Ramos (cell line): ENCODE measurements at regions not wholly inside any gene's neighbourhood (a gene's known extent, or its start where the extent isn't known, plus 50 kb on each side); places are given as distances from the start of the nearest gene placed in this dataset.
"Not testable (repeated sequence)": the region's sequence is repeated elsewhere in the genome, so short reads cannot be mapped to it uniquely, and the experiment has no call there.

ENCODE experiments used
- in situ Hi-C: fragments of 300-500 bp; cut with MboI; formaldehyde crosslinking; loops from one replicate; pipeline ENCODE4 v1.14.3; 2022; ENCODE audit warnings: low sequenced_read_pairs; ENCODE audit not compliant: unreplicated experiment

- in situ Hi-C loops: no loop called here
These were observed 942.2 kb downstream of the CNTNAP5 start for GRCh38 chr2:124967325-124967724.

DNA sequence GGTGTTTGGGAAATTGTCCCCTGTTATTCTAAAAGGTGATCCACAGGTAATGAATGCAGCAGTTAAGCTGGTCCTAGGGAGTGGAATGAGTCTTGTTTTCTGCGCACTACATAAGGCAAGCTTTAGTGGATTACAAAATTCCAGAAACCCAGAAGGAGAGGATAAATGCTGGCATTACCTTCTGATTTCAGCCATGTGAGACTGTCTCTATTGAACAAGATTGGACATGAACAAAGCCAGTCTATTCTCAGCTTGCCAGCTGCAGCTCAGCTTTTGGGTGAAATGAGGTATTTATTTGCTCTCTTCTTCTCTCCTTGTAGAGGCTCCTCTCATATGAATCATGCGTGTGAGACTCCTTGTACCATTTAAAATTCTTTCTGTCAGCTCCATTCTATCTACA is 944.9 kb downstream of the CNTNAP5 start:
- in situ Hi-C loops: no loop called here

DNA sequence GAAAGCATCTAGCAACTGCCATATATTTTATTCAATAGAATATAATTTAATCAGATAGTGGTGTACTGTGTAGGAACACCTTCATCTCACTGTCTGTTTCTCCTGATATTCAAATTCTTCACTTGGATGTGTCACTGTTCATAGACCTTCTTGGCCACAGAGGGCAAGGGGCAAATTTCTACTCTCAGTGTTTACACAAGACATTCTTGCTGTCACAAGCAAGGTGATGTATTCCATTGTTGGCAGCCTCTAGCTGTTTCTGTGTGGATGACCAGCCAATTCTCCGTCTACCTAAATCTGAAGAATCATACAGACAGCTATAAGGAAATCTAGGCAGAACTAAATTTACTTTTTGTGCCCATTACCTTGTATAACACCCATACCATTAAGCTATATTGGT is 948.3 kb downstream of the CNTNAP5 start:
- in situ Hi-C loops: no loop called here

DNA sequence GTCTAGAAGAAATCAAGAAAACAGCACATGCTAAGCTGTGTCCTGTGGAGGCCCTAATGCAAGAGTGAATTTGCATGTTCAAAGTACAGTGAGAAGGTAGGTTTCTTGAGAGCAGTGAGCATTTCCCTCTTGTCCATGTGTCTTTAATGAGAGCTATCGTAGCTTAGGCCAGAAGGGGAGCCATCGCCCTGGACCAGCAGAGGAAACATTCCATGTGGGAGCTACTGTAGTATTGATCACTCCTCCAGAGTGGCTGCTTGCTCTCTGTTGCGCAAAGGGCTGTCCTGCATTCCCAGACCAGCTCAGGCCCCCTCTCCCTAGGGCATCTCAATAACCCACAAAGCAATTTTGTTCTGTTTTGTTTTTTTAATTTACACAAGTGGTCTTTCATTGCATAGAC is 950.1 kb downstream of the CNTNAP5 start:
- in situ Hi-C loops: no loop called here

DNA sequence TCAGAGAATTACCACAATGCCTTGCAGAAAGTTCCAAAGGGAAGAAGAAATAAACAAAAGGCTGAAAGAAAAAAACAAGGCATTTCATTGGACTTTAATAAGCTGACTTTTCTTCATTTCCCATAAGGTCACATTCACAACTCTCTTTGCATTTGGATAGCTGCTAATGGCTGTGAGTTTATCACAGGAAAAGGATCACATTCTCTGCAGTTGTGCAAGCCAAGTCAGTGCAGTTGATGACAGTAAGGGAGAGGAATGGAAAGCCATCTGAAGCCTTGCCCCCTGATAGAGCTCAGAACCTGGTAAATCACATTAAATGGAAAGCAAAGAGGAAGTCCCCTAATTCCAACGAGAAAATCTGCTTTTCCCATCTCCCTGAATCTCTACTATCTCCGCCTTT is 950.6 kb downstream of the CNTNAP5 start:
- in situ Hi-C loops: no loop called here

DNA sequence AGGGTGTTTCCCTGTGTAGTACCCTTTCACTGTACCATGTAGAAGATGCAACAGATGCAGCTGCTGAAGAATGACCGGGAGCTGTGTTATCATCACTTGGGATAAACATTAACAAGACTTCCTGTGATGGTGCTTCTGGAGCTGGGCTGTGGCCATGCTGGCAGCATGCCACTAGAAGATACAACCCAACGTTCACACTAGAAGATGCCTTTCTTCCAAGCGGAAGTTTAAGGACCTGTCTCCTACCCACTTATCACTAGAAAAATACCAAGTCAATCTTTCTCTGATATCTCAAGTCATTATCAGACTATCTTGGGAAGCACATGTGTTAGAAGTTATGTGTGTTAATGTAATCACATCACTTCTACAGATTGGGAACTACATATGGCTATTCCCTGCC is 953.5 kb downstream of the CNTNAP5 start:
- in situ Hi-C loops: no loop called here

DNA sequence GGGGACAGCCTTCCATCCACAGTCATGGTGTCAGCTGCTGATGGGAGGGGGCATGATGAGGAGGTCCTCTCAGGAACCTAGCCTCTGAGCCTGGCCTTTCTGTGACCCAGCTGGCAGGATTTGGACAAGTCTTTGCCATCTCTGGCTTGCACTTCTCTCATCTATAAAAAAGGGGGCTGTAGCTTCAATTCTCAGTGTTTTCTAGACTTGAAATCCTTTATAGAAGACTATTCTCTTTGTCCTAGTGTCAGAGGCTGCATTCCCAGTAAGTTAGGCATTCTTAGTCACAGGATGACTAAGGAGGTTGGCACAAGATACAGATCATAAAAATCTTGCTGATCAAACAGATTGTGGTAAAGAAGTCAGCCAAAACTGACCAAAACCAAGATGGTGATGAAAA is 958.5 kb downstream of the CNTNAP5 start:
- in situ Hi-C loops: no loop called here

GRCh38 chr2:124985270-124985669 is 960.2 kb downstream of the CNTNAP5 start:
- in situ Hi-C loops: no loop called here

DNA sequence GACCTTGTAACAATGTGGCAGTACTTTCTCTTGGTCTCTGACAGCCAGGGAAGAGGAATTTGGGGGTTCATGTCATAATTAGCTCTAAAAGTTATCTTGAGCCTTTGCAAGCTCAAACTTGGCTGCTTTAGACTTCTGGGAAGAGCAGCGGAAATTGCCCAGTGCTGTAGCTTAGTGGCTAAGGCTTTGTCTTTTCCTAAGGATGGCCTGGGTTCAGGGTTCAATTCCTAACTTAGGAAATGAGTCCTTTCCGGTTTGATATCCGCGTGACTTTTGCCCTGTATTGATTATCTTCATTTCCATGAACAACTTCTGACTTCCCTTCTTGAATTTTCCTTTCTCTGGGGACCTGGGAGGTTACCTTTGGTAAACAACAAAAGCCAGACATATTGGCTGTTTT is 961.0 kb downstream of the CNTNAP5 start:
- in situ Hi-C loops: no loop called here

DNA sequence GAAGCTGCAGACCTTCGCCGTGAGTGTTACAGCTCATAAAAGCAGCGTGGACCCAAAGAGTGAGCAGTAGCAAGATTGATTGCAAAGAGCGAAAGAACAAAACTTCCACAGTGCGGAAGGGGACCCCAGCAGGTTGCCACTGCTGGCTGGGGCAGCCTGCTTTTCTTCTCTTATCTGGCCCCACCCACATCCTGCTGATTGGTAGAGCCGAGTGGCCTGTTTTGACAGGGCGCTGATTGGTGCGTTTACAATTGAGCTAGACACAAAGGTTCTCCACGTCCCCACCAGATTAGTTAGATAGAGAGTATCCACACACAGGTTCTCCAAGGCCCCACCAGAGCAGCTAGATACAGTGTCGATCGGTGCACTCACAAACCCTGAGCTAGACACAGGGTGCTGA is 961.8 kb downstream of the CNTNAP5 start:
- in situ Hi-C loops: not testable (repeated sequence)

DNA sequence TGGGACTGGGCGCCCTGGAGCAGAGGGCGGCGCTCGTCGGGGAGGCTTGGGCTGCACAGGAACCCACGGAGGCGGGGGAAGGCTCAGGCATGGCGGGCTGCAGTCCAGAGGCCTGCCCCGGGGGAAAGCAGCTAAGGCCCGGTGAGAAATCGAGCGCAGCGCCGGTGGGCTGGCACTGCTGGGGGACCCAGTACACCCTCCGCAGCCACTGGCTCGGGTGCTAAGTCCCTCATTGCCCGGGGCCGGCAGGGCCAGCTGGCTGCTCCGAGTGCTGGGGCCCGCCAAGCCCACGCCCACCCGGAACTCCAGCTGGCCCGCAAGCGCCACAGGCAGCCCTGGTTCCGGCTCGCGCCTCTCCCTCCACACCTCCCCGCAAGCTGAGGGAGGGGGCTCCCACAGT is 962.3 kb downstream of the CNTNAP5 start:
- in situ Hi-C loops: not testable (repeated sequence)

- in situ Hi-C loops: no loop called here
These were observed 963.0 kb downstream of the CNTNAP5 start for GRCh38 chr2:124988111-124988510.

GRCh38 chr2:124988794-124989193 is 963.7 kb downstream of the CNTNAP5 start:
- in situ Hi-C loops: no loop called here

- in situ Hi-C loops: no loop called here
These were observed 968.7 kb downstream of the CNTNAP5 start for GRCh38 chr2:124993809-124994208.

DNA sequence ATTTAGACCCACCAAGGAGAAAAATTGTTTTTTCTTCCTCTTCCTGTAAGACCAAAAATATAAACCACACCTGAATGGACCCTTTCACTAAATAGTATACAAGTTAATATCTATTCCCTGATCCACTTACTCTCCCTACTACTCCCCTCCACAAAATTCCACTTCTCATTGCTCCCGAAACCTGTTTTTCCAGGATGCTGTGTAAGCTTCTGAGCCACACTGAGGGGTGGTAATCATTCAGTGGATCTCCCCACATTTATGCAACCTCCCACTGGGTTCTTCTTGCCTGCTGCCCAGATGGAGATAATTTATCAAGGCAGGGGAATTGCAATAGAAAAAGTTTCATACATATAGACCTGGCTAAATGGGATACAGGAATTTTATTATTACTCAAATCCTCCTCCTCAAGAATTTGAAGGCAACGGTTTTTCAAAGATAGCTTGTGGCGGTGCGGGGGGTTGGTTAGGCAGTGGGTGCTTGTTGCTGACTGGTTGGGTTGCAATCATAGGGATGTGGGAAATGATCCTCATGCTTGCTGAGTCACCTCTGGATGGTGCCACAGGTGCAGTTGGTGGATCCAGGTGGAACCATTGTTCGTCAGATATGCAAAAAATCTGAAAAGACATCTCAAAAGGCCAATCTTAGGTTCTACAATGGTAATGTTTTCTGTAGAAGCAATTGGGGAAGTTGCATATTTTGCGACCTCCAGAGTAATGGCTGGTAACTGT is 970.3 kb downstream of the CNTNAP5 start:
- in situ Hi-C loops: no loop called here

GRCh38 chr2:124996406-124996805 is 971.3 kb downstream of the CNTNAP5 start:
- in situ Hi-C loops: no loop called here

GRCh38 chr2:124999906-125000305 is 974.8 kb downstream of the CNTNAP5 start:
- in situ Hi-C loops: no loop called here

DNA sequence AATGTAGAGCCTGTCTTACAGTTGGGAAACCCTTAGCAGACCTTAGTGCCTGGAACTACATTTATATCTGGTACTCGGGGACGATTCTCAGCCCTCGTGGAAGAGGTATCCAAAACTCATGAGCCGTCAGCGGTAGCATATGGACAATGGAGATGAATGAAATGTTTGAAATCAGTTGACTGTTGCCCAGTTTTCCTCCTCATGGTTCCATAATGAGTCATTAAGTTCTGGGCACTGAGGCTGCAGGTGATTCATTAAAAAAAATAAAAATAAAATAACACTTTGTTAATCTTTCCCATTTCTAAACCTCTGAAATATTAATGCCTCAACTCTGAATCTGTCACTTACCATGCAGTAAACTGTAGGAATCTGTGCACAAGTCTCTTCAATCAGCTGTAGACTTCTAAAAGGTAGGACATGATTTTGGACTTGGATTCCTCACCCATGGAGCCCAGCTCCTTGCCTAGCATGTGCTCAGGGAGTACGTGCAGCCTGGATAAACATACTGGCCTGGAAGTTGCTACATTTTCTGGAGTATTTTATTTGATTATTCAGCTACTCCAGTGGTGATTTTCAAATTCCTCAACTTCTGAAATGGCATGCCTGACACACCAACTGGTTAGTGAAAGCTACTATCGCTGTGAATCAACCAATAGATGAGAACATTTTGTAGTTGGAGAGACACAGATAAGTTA is 979.2 kb downstream of the CNTNAP5 start:
- in situ Hi-C loops: no loop called here

- in situ Hi-C loops: no loop called here
These were observed 981.6 kb downstream of the CNTNAP5 start for GRCh38 chr2:125006676-125007075.

- in situ Hi-C loops: not testable (repeated sequence)
These were observed 1003.6 kb downstream of the CNTNAP5 start for GRCh38 chr2:125028721-125029120.

DNA sequence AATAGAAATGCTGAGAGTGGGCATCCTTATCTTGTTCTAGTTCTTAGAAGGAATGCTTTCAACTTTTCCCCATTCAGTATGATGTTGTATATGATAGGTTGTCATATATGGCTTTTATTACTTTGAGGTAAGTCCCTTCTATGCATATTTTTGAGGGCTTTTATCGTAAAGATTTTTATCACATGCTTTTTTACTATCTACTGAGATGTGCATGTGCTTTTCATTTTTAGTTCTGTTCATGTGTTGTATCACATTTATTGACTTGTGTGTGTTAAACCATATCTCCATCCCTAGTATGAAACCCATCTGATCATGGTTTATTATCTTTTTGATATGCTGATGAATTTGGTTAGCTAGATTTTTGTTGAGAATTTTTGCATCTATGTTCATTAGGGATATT is 1008.8 kb downstream of the CNTNAP5 start:
- in situ Hi-C loops: no loop called here

GRCh38 chr2:125037135-125037653 is 1012.1 kb downstream of the CNTNAP5 start:
- in situ Hi-C loops: no loop called here
